ENCODE measurements at regions not wholly inside any gene's neighbourhood (a gene's known extent, or its start where the extent isn't known, plus 50 kb on each side); places are given as distances from the start of the nearest gene placed in this dataset.

- CTCF ChIA-PET (ENCODE audit: partially characterized antibody) = no interaction called here
- no peak overlapping the region for H2AK5ac ChIP-seq (ENCODE audit: low read depth, low read length)
- no peak overlapping the region for H3K14ac ChIP-seq (ENCODE audit: insufficient read length)
- WGBS, 2 experiments (ENCODE audit: extremely low coverage in 1 of 2, insufficient coverage in 1 of 2, insufficient read length in 1 of 2, insufficient replicate concordance in 2 of 2, low coverage in 1 of 2, low lambda C conversion rate in 2 of 2, missing lambda C conversion rate in 1 of 2) = 89% methylated on average over 1 of the region's 1 CpG; no CpG with 5 or more reads in 1 of the 2 experiments
- H3K23me2 ChIP-seq (ENCODE audit: low read depth, low read length) = no peaks in the 10 kb centered on the region
- no peaks in the 10 kb centered on the region for H3K79me2 ChIP-seq (ENCODE audit: control insufficient read depth in 1 of 2, insufficient read depth in 2 of 2, low read length in 2 of 2)
- no peak overlapping the region for H2BK12ac ChIP-seq (ENCODE audit: low read depth, low read length)
- no peak overlapping the region for H3K4me3 ChIP-seq (ENCODE audit: extremely low read depth in 1 of 4, insufficient read depth in 2 of 4, low read depth in 3 of 4, low read length in 4 of 4)
- no peaks in the 10 kb centered on the region for H3K9me3 ChIP-seq (ENCODE audit: insufficient read depth in 2 of 2, low read depth in 1 of 2, low read length in 1 of 2)
- no peaks in the 10 kb centered on the region; a peak in 1 of 7 replicates for H3K4me1 ChIP-seq (replicated peaks in 1 of 4; ENCODE audit: control insufficient read depth in 3 of 4, insufficient read depth in 4 of 4, low read length in 3 of 4)
- H3K79me1 ChIP-seq (ENCODE audit: low read depth, low read length) = no peaks in the 10 kb centered on the region
- no peak overlapping the region for H3K4me2 ChIP-seq (ENCODE audit: insufficient read depth in 1 of 2, low read depth in 2 of 2, low read length in 2 of 2)
- H3K27ac ChIP-seq (ENCODE audit: low read depth, low read length) = no peak overlapping the region
- POLR2A ChIA-PET (ENCODE audit: partially characterized antibody) = no interaction called here
- no peak overlapping the region for H3K9ac ChIP-seq (replicated peaks in 1 of 4; ENCODE audit: extremely low read depth in 1 of 4, low read depth in 3 of 4, low read length in 3 of 4)
- H3K23ac ChIP-seq (ENCODE audit: insufficient read length) = no peak overlapping the region
- H3K36me3 ChIP-seq (ENCODE audit: control insufficient read depth in 2 of 4, insufficient read depth in 4 of 4, low read length in 3 of 4) = no peaks in the 10 kb centered on the region
- DNase-seq (ENCODE audit: low read depth in 1 of 2, low spot score in 2 of 2) = no peak
- H3K27me3 ChIP-seq (replicated peaks in 1 of 4; ENCODE audit: control insufficient read depth in 3 of 4, extremely low read depth in 1 of 4, insufficient read depth in 3 of 4, low read length in 3 of 4) = no peaks in the 10 kb centered on the region
- H2BK5ac ChIP-seq (ENCODE audit: low read depth, low read length) = no peak overlapping the region
- no peak for TF ChIP-seq CREB1 (IDR thresholded peaks at IDR 0.05)
- no peak for TF ChIP-seq CEBPB (IDR thresholded peaks at IDR 0.05; ENCODE audit: low read depth, low read length)
- no peak for TF ChIP-seq FOSL1 (IDR thresholded peaks at IDR 0.05; ENCODE audit: insufficient read depth, low read depth, low read length)
- TF ChIP-seq KDM1A (IDR thresholded peaks at IDR 0.05; ENCODE audit: borderline replicate concordance, low read length) = no peak
- no peak overlapping the region for H4K5ac ChIP-seq (ENCODE audit: insufficient read length, low read depth, low read length)
- H2AFZ ChIP-seq (ENCODE audit: low read length) = no peak overlapping the region
- no peak overlapping the region for H2BK20ac ChIP-seq (ENCODE audit: low read length)
- no peak overlapping the region for H4K91ac ChIP-seq (replicated peaks; ENCODE audit: insufficient read length, low read length)
- H4K20me1 ChIP-seq (replicated peaks in 1 of 2; ENCODE audit: control insufficient read depth in 1 of 2, insufficient read depth in 2 of 2, low read length in 2 of 2) = no peaks in the 10 kb centered on the region
- H3K4ac ChIP-seq (replicated peaks; ENCODE audit: insufficient read length, low read depth, low read length) = no peak overlapping the region
- H3K18ac ChIP-seq (ENCODE audit: extremely low read depth, low read length) = no peak overlapping the region
- H4K8ac ChIP-seq (ENCODE audit: extremely low read depth, insufficient read depth, low read length) = no peak overlapping the region
- no peak overlapping the region for H2BK120ac ChIP-seq (replicated peaks; ENCODE audit: low read depth, low read length)
- no peak for FAIRE-seq
- H3K56ac ChIP-seq (replicated peaks; ENCODE audit: insufficient read length, low read depth, low read length) = no peak overlapping the region
- H2BK15ac ChIP-seq (ENCODE audit: low read length) = no peak overlapping the region
Measured at GRCh38 chr5:28143519-28143918, 1105.1 kb upstream of the CDH9 start.

Measured in H1 (cell line).